Progenitor cell of endocrine pancreas (in vitro differentiated cells): ENCODE measurements at regions not wholly inside any gene's neighbourhood (a gene's known extent, or its start where the extent isn't known, plus 50 kb on each side); places are given as distances from the start of the nearest gene placed in this dataset.

Source experiments
- DNase-seq: peaks from one replicate; pipeline ENCODE4 v3.0.0; 2021; ENCODE audit warnings: low spot score; ENCODE audit not compliant: unreplicated experiment
- H3K27ac Mint-ChIP-seq: 2 replicates; pipeline ENCODE4 v1.8.0; 2021; ENCODE audit warnings: mild to moderate bottlenecking, moderate library complexity, mixed read lengths
- H3K27me3 Mint-ChIP-seq: 2 replicates; pipeline ENCODE4 v1.8.0; 2021; ENCODE audit warnings: mixed read lengths
- H3K36me3 Mint-ChIP-seq: 2 replicates; pipeline ENCODE4 v1.8.0; 2022; ENCODE audit warnings: mixed read lengths; ENCODE audit not compliant: insufficient read depth
- H3K4me1 Mint-ChIP-seq: 2 replicates; pipeline ENCODE4 v1.8.0; 2021; ENCODE audit warnings: low read depth, mixed read lengths
- H3K4me3 Mint-ChIP-seq: 2 replicates; pipeline ENCODE4 v1.8.0; 2021; ENCODE audit warnings: low read depth, mild to moderate bottlenecking, moderate library complexity, mixed read lengths
- H3K9me3 Mint-ChIP-seq: 2 replicates; pipeline ENCODE4 v1.8.0; 2021; ENCODE audit warnings: low read depth, mixed read lengths
- TF ChIP-seq, protein P1 (sequence below): fragments of 200-600 bp; sonication (generic); IDR thresholded peaks from one replicate; pipeline ENCODE4 v1.5.0; 2021; ENCODE audit warnings: antibody characterized with exemption, mild to moderate bottlenecking; ENCODE audit not compliant: unreplicated experiment

GRCh38 chr2:120596191-120596811 is 139.4 kb upstream of the GLI2 start:
- H3K4me3 Mint-ChIP-seq, result no peak overlapping the region
- H3K9me3 Mint-ChIP-seq, result peaks cover 4% of the 10 kb centered on the region
- H3K27me3 Mint-ChIP-seq, result peaks cover 43% of the 10 kb centered on the region
- H3K4me1 Mint-ChIP-seq, result peaks cover 14% of the 10 kb centered on the region
- TF ChIP-seq, protein P1, sequence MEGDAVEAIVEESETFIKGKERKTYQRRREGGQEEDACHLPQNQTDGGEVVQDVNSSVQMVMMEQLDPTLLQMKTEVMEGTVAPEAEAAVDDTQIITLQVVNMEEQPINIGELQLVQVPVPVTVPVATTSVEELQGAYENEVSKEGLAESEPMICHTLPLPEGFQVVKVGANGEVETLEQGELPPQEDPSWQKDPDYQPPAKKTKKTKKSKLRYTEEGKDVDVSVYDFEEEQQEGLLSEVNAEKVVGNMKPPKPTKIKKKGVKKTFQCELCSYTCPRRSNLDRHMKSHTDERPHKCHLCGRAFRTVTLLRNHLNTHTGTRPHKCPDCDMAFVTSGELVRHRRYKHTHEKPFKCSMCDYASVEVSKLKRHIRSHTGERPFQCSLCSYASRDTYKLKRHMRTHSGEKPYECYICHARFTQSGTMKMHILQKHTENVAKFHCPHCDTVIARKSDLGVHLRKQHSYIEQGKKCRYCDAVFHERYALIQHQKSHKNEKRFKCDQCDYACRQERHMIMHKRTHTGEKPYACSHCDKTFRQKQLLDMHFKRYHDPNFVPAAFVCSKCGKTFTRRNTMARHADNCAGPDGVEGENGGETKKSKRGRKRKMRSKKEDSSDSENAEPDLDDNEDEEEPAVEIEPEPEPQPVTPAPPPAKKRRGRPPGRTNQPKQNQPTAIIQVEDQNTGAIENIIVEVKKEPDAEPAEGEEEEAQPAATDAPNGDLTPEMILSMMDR, result no peak
- no peak for DNase-seq
- H3K27ac Mint-ChIP-seq, result peak overlapping the region; percentile 6
- no peaks in the 10 kb centered on the region for H3K36me3 Mint-ChIP-seq

DNA sequence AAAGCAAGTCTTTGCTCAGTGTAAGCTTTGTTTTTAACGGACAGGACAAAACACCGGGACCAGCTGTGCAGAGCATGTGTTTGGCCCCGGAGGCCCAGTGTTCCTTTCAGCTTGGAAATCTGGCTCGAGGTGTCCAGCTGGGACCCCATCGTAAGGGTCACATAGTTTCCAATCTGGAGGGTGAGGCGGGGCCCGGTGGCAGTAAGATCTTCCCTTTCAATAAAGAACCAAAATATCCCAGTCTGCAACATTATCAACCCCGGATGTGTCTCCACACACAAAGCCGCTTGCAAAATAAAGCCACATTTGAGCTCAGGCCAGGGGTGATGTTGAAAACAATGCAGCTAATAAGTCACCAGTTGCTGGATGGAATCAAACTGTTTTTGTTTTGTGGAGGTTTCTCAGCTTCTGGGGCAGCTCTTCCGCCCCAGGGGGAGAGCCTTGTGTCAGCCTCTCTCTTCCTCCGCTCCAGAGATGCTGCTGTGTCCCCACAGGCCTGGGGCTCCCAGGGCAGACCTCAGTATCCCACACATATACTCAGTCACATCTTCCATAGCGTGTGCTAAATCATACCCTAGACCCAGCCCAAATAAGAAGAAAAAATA is 138.6 kb upstream of the GLI2 start:
- H3K4me1 Mint-ChIP-seq, result peaks cover 14% of the 10 kb centered on the region
- no peaks in the 10 kb centered on the region for H3K36me3 Mint-ChIP-seq
- H3K27me3 Mint-ChIP-seq, result peaks cover 37% of the 10 kb centered on the region
- no peak overlapping the region for H3K4me3 Mint-ChIP-seq
- TF ChIP-seq, protein P1, result no peak
- DNase-seq, result no peak
- no peak overlapping the region for H3K27ac Mint-ChIP-seq
- H3K9me3 Mint-ChIP-seq, result peaks cover 4% of the 10 kb centered on the region

- Mint-ChIP-seq H3K4me1 (peaks cover 14% of the 10 kb centered on the region), H3K36me3 (no peaks in the 10 kb centered on the region), H3K27me3 (peaks cover 36% of the 10 kb centered on the region), H3K27ac (no peak overlapping the region), H3K4me3 (no peak overlapping the region), H3K9me3 (peaks cover 4% of the 10 kb centered on the region)
- TF ChIP-seq, protein P1, result no peak
- DNase-seq, result no peak
Measured at GRCh38 chr2:120597595-120598193, 138.0 kb upstream of the GLI2 start.

GRCh38 chr2:120598416-120598815 is 137.3 kb upstream of the GLI2 start:
- no peak for DNase-seq
- peaks cover 4% of the 10 kb centered on the region for H3K9me3 Mint-ChIP-seq
- H3K4me1 Mint-ChIP-seq, result peaks cover 13% of the 10 kb centered on the region
- no peak overlapping the region for H3K27ac Mint-ChIP-seq
- no peaks in the 10 kb centered on the region for H3K36me3 Mint-ChIP-seq
- H3K27me3 Mint-ChIP-seq, result peaks cover 34% of the 10 kb centered on the region
- TF ChIP-seq, protein P1, result no peak
- no peak overlapping the region for H3K4me3 Mint-ChIP-seq

DNA sequence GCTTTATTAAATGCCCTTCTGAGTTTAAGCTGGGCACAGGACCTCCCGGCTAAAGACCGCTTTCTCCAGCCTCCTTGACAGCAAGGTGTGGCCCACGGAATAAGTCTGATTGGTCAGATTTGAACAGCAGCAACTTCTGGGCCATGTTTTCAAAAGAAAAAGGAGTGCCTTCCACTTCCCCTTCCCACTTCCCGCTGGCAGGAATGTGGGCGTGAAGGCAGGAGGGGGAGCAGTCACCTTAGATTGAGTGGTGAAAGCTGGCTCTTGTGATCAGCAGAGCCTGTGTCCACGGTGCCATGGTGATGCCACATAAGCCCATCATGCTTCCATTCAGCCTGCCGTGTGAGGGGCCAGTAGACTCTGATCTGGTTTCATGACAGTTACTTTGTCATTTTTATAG is 136.6 kb upstream of the GLI2 start:
- Mint-ChIP-seq H3K27me3 (peaks cover 33% of the 10 kb centered on the region), H3K4me3 (no peak overlapping the region), H3K27ac (no peak overlapping the region), H3K36me3 (no peaks in the 10 kb centered on the region), H3K9me3 (peaks cover 4% of the 10 kb centered on the region), H3K4me1 (peaks cover 12% of the 10 kb centered on the region)
- DNase-seq, result no peak
- TF ChIP-seq, protein P1, result no peak
